A549 (cell line): ENCODE measurements at regions not wholly inside any gene's neighbourhood (a gene's known extent, or its start where the extent isn't known, plus 50 kb on each side); places are given as distances from the start of the nearest gene placed in this dataset.

Experiments used
- ATAC-seq, 2 experiments: fragments of 200-7000 bp in 1 of 2; fragments of >200 bp in 1 of 2; cut with Nextera tagmentation in 1 of 2; cut with Tn5 transposase in 1 of 2; 3 replicates each; pipeline versions ENCODE4 v1.8.0 to v1.9.1; 2018 to 2020; ENCODE audit warnings: mild to moderate bottlenecking in 1 of 2, moderate library complexity in 1 of 2
- CTCF ChIA-PET: fragments of 300-600 bp; sonication (Branson Sonifier 250); formaldehyde crosslinking; extraction: SDS; loops from one replicate; lab custom pipeline; 2021; ENCODE audit warnings: antibody characterized with exemption, inconsistent platforms; lab: Yijun Ruan, JAX
- POLR2A ChIA-PET: fragments of 350-600 bp; formaldehyde crosslinking; extraction: SDS; loops from one replicate; lab custom pipeline; 2021; ENCODE audit warnings: antibody characterized with exemption, inconsistent platforms; lab: Yijun Ruan, JAX
- DNase-seq, 2 experiments: peaks; one replicate each; pipeline versions ENCODE4 v3.0.0 to v3.0.0-alpha.2; 2011 to 2016; ENCODE audit warnings: low read depth in 1 of 2, low spot score in 1 of 2
- FAIRE-seq: peaks from 2 replicates; lab custom pipeline; 2011; peaks lifted over from hg19 to GRCh38; lab: Jason Lieb, UNC
- H3K27ac ChIP-seq, 2 experiments: fragments of >200 bp; sonication (Bioruptor Twin); formaldehyde crosslinking; 3 replicates each; pipeline ENCODE4 v1.5.1; 2016 to 2017
- H3K4me1 ChIP-seq: fragments of >200 bp; sonication (Bioruptor Twin); formaldehyde crosslinking; 3 replicates; pipeline ENCODE4 v1.6.1; 2016
- H3K4me2 ChIP-seq: fragments of >200 bp; sonication (Bioruptor Twin); formaldehyde crosslinking; 3 replicates; pipeline ENCODE4 v1.6.1; 2016
- H3K4me3 ChIP-seq: fragments of >200 bp; sonication (Bioruptor Twin); formaldehyde crosslinking; 3 replicates; pipeline ENCODE4 v1.5.1; 2016
- H3K9me3 ChIP-seq: fragments of >200 bp; sonication (Bioruptor Twin); formaldehyde crosslinking; 3 replicates; pipeline ENCODE4 v1.6.1; 2016
- ATOH8 ChIP-seq: fragments of 250-450 bp; sonication (Bioruptor Pico); IDR thresholded peaks from 2 replicates; pipeline ENCODE4 v1.5.0; 2020; ENCODE audit warnings: low read depth, mild to moderate bottlenecking, moderate library complexity
- BCL3 ChIP-seq: fragments of >200 bp; sonication (Bioruptor Twin); formaldehyde crosslinking; IDR thresholded peaks from 3 replicates; pipeline ENCODE4 v1.6.1; 2016
- CBX8 ChIP-seq: fragments of 200-600 bp; sonication (generic); IDR thresholded peaks from 2 replicates; pipeline ENCODE4 v1.6.1; 2016
- CEBPB ChIP-seq, 2 experiments: fragments of >200 bp in 1 of 2; sonication (Bioruptor Twin) in 1 of 2; formaldehyde crosslinking in 1 of 2; IDR thresholded peaks; 2 replicates each; pipeline ENCODE4 v1.6.1; 2012 to 2016
- EP300 ChIP-seq, 2 experiments: fragments of >200 bp; sonication (Bioruptor Twin); formaldehyde crosslinking; IDR thresholded peaks; 2 replicates in 1 of 2; 3 replicates in 1 of 2; pipeline ENCODE4 v1.6.1; 2016 to 2017
- FOXS1 ChIP-seq: fragments of 250-450 bp; sonication (Bioruptor Pico); IDR thresholded peaks from 2 replicates; pipeline ENCODE4 v1.5.0; 2020; ENCODE audit warnings: mild to moderate bottlenecking, moderate library complexity
- GATA3 ChIP-seq: IDR thresholded peaks from 2 replicates; pipeline ENCODE4 v1.6.1; 2012; ENCODE audit warnings: borderline replicate concordance
- HES2 ChIP-seq: fragments of >200 bp; sonication (Bioruptor Twin); formaldehyde crosslinking; IDR thresholded peaks from 2 replicates; pipeline ENCODE4 v1.6.1; 2016
- JUN ChIP-seq, 2 experiments: fragments of >200 bp; sonication (Bioruptor Twin); formaldehyde crosslinking; IDR thresholded peaks; 2 replicates in 1 of 2; 3 replicates in 1 of 2; pipeline ENCODE4 v1.6.1; 2016 to 2017
- JUNB ChIP-seq: fragments of >200 bp; sonication (Bioruptor Twin); formaldehyde crosslinking; IDR thresholded peaks from 2 replicates; pipeline ENCODE4 v1.6.1; 2016
- MAFK ChIP-seq: fragments of 450-650 bp; IDR thresholded peaks from 2 replicates; pipeline ENCODE4 v1.6.1; 2014; ENCODE audit not compliant: partially characterized antibody
- MYC ChIP-seq: IDR thresholded peaks from 2 replicates; pipeline ENCODE4 v1.6.1; 2012; ENCODE audit warnings: mild to moderate bottlenecking, inconsistent platforms, low read length, improper control_type of control experiment, borderline replicate concordance
- NFE2L2 ChIP-seq: fragments of 150-350 bp; conservative IDR thresholded peaks from 2 replicates; pipeline ENCODE4 v1.6.1; 2014; ENCODE audit warnings: low read length
- RAD21 ChIP-seq, 2 experiments: fragments of >200 bp in 1 of 2; sonication (Bioruptor Twin) in 1 of 2; formaldehyde crosslinking in 1 of 2; IDR thresholded peaks in 1 of 2; conservative IDR thresholded peaks in 1 of 2; 2 replicates in 1 of 2; 3 replicates in 1 of 2; pipeline ENCODE4 v1.6.1; 2012 to 2018; ENCODE audit warnings: inconsistent platforms in 1 of 2
- SMC3 ChIP-seq: fragments of >200 bp; sonication (Bioruptor Twin); formaldehyde crosslinking; IDR thresholded peaks from 3 replicates; pipeline ENCODE4 v1.6.1; 2018; ENCODE audit warnings: inconsistent platforms
- SREBF2 ChIP-seq: fragments of 450-650 bp; IDR thresholded peaks from 2 replicates; pipeline ENCODE4 v1.6.1; 2014; ENCODE audit warnings: mild to moderate bottlenecking, moderate library complexity
- ZFP36 ChIP-seq: fragments of 450-650 bp; IDR thresholded peaks from 2 replicates; pipeline ENCODE4 v1.6.1; 2014; ENCODE audit warnings: borderline replicate concordance; ENCODE audit not compliant: partially characterized antibody
- ZNF302 ChIP-seq: fragments of 250-450 bp; sonication (Bioruptor Pico); IDR thresholded peaks from 2 replicates; pipeline ENCODE4 v1.9.0; 2021; ENCODE audit warnings: inconsistent platforms, mild to moderate bottlenecking, moderate library complexity
- WGBS: methylation state at CpG from one replicate; pipeline ENCODE4 v1.1.6; 2017; ENCODE audit errors: missing lambda C conversion rate; 5-methylcytosine and 5-hydroxymethylcytosine counted together
- TF ChIP-seq, protein P1 (sequence below): IDR thresholded peaks from 2 replicates; pipeline ENCODE4 v1.6.1; 2012

- POLR2A ChIA-PET: no interaction called here
- ATAC-seq: peak in 1 of 2 experiments; percentile 66; a peak in 3 of 6 replicates
- H3K4me3 ChIP-seq: no peak overlapping the region
Observed at GRCh38 chr4:41346306-41347061, 89.8 kb downstream of the UCHL1 start.

DNA sequence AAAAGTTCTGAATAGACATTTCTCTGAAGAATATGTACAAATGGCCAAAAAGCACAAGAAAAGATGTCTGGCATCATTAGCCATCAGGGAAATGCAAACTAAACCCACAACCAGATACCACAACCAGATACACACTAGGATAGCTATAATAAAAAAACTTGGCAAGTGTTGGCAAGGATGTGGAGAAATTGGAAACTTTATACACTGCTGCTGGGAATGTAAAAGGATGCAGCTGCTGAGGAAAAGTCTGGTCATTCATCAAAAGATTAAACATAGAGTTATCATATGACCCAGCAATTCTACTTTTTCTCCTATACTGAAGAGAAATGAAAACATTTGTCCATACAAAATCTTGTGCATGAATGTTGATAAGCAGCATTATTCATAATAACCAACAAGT lies 92.3 kb downstream of the UCHL1 start:
- ATAC-seq: no peak
- no peak for DNase-seq
- ChIA-PET CTCF (interaction anchor here (1.3 kb wide), 1 partner anchor 68 kb away, joined by 3 read pairs; no protein-coding TSS in a partner anchor), POLR2A (no interaction called here)
- no peak for FAIRE-seq
- no peak for TF ChIP-seq FOXS1 (CRISPR knock-in tag)
- TF ChIP-seq EP300 (IDR thresholded peaks at IDR 0.05): no peak
- TF ChIP-seq BCL3: no peak
- no peak for TF ChIP-seq MYC
- no peak for TF ChIP-seq ZNF302 (CRISPR knock-in tag)
- no peak for TF ChIP-seq SREBF2
- TF ChIP-seq ZFP36: no peak
- no peak for TF ChIP-seq CBX8
- no peak for TF ChIP-seq RAD21 (conservative IDR thresholded peaks at IDR 0.05 in 1 of 2, IDR thresholded peaks at IDR 0.05 in 1 of 2)
- Histone ChIP-seq H3K9me3 (peaks cover 3% of the 10 kb centered on the region; the same call in 1 of the 3 replicates), H3K4me2 (no peak overlapping the region), H3K4me3 (no peak overlapping the region), H3K4me1 (peaks cover 34% of the 10 kb centered on the region), H3K27ac (no peak overlapping the region)

More at GRCh38 chr4:41346306-41347061, 89.8 kb downstream of the UCHL1 start:
- DNase-seq: peak in 1 of 2 experiments; percentile 36
- 41% methylated on average over 3 of the region's 3 CpGs for WGBS
- CTCF ChIA-PET: interaction anchor here (0.7 to 1.3 kb wide), 3 partner anchors 13 to 541 kb away, joined by 3 read pairs; no protein-coding TSS in a partner anchor
- peak overlapping the region; percentile 42 for H3K4me2 ChIP-seq
- TF ChIP-seq HES2 (no peak), ATOH8 (CRISPR knock-in tag) (no peak), JUN (IDR thresholded peaks at IDR 0.05) (no peak), GATA3 (peak; percentile 53; the same call in 1 of the 2 replicates), BCL3 (no peak), CEBPB (IDR thresholded peaks at IDR 0.05) (peak in 1 of 2 experiments; percentile 16; a peak in 1 of 4 replicates), SREBF2 (no peak), EP300 (IDR thresholded peaks at IDR 0.05) (peak in 1 of 2 experiments; percentile 31; a peak in 1 of 5 replicates), FOXS1 (CRISPR knock-in tag) (no peak), JUNB (0 out of 2 replicates have a peak, but pooled peaks have one; percentile 17)
- TF ChIP-seq, all 56 proteins: peak for 4
- no peak for FAIRE-seq
- peaks cover 34% of the 10 kb centered on the region for H3K4me1 ChIP-seq
- H3K27ac ChIP-seq: peak overlapping the region; percentile 61 to 84
- peaks cover 3% of the 10 kb centered on the region; the same call in 2 of the 3 replicates for H3K9me3 ChIP-seq

DNA sequence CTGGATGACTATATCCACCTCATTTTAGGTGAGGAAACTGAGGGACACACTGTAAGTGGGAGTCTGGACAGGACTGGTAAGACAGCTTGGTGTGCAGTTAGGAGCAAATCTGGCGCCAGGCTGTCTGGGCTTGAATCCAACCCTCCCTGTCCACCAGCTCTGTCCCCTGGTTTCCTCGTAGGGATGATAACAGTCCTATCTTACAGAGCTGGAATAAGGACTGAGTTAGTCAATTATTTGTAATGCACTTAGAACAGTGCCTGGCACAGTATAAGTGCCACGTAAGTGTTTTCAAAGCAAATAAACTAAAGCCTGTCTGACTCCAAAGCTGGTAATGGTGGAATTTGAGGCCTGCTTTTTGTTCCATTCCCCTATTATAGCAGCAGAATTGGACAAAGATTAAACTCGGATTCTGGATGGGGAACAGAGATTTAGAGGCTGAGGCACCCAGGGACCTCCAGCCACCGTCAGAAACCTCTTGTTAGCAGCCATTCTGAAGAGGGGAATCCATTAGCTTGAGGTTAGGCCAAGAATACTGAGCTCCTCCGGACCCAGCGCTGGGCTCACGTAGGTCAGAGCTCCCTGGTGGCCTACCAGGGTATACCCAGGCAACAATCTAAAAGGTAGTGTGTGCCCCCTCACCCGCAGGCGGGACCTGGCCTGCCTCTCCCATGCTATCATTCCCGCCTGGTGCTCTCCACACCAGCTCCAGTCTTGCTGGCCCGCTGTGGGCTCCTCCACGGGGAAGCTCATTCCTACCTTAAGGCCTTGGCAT lies 102.1 kb downstream of the UCHL1 start:
- Histone ChIP-seq H3K27ac (peak overlapping the region; percentile 96 to 99), H3K4me1 (peaks cover 27% of the 10 kb centered on the region; the same call in 2 of the 3 replicates), H3K9me3 (no peaks in the 10 kb centered on the region), H3K4me2 (peak overlapping the region; percentile 94), H3K4me3 (peak overlapping the region; percentile 85)
- no peak for FAIRE-seq
- CTCF ChIA-PET: interaction anchor here (0.7 to 2.1 kb wide), 9 partner anchors 9 to 303 kb away, joined by 3 to 9 read pairs (median 4); partner anchors contain the start of gene UCHL1
- peak; percentile 33 to 45; a peak in 2 of 5 replicates for TF ChIP-seq RAD21 (conservative IDR thresholded peaks at IDR 0.05 in 1 of 2, IDR thresholded peaks at IDR 0.05 in 1 of 2)
- TF ChIP-seq, protein P1, sequence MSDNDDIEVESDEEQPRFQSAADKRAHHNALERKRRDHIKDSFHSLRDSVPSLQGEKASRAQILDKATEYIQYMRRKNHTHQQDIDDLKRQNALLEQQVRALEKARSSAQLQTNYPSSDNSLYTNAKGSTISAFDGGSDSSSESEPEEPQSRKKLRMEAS: peak; percentile 27
- peak; percentile 78 for TF ChIP-seq MAFK
- TF ChIP-seq GATA3: peak; percentile 46
- TF ChIP-seq SMC3: peak; percentile 30; the same call in 1 of the 3 replicates
- TF ChIP-seq NFE2L2: no peak
- DNase-seq: peak; percentile 72 to 84
- ATAC-seq: peak; percentile 74 to 84
- POLR2A ChIA-PET: interaction anchor here (0.6 to 1.9 kb wide), 5 partner anchors 11 to 278 kb away, joined by 3 to 9 read pairs (median 4); partner anchors contain the start of gene UCHL1
- 27% methylated on average over 10 of the region's 13 CpGs for WGBS
